NCI-H1092 treated with DMSO at 0.1 percent for 48 hours (cell line): ENCODE measurements at regions not wholly inside any gene's neighbourhood (a gene's known extent, or its start where the extent isn't known, plus 50 kb on each side); places are given as distances from the start of the nearest gene placed in this dataset.
A peak's percentile ranks its signal among the peaks of the same experiment; 100 is the strongest.

Experiments
- DNase-seq: peaks from one replicate; lab custom pipeline; 2025; lab: John Stamatoyannopoulos, UW

GRCh38 chr15:69712991-69713390, 260.4 kb downstream of the RPLP1 start:
- no peak for DNase-seq

GRCh38 chr15:69713726-69714559, 261.3 kb downstream of the RPLP1 start:
- no peak for DNase-seq

DNA sequence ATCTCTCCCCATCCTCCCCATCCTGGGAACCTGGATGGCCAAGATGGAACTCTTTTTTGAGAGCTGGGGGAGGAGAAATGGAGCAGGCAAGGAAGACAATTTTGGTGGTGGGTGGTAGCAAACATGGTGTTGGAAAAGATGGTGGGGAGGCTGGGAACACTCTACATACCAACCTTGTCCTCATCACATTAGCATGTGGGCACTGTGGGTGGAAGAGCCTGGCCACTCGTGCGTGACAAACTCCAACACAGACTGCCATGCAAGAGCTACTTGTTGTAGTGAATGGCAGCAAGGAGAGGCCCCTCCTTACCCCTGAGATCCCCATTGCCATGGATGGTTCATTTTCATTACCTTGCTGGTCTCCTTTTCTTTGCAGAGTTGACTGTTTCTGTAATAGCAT, 262.6 kb downstream of the RPLP1 start:
- no peak for DNase-seq

GRCh38 chr15:69718436-69718835, 265.8 kb downstream of the RPLP1 start:
- no peak for DNase-seq

- DNase-seq = no peak
These were observed 266.3 kb downstream of the RPLP1 start for GRCh38 chr15:69718916-69719315.

DNA sequence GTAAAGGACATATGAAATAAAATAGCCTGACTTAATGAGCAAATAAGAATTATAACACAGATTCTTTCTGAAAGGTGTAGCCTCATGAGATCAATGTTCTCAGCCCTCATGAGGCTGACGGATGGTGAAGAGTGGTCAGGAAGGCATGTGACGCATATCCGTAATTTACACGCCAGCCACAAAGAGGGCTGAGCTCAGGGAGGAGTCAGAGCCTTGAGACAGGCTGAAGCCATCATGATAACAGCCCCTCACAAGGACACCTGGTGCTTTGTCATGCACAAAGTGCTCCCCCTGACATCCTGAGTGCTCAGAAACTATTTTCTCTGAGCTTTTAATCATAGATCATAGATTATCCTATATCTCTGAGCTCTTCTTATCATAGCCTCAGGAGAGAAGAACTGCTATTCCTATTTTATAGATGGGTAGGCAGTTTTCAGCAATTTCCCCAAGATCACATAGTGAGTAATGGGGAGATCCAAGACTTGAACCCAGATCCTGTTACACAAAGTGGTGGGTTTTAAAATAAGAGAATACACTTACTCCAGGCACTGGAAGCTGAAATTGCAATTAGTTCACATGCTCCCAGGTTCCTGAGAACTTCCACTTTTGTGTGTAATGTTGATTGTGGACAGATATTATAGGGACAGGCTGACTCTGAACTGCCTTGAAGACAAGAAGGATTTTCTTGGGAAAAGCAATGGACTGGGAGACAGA, 267.1 kb downstream of the RPLP1 start:
- DNase-seq = no peak

DNA sequence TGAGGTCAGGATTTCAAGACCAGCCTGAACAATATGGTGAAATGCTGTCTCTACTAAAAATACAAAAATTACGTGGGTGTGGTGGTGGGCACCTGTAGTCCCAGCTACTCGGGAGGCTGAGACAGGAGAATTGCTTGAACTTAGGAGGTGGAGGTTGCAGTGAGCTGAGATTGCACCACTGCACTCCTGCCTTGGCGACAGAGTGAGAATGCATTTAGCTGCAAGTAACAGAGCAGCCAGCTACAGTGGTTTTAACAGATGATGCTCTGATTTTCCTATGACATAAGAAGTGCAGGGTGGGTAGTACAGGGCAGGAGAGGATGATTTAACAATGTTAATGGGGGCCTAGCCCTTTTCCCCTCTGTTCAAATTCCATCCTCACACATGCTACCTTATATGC, 267.9 kb downstream of the RPLP1 start:
- DNase-seq = no peak

GRCh38 chr15:69722924-69723323, 270.3 kb downstream of the RPLP1 start:
- no peak for DNase-seq

DNA sequence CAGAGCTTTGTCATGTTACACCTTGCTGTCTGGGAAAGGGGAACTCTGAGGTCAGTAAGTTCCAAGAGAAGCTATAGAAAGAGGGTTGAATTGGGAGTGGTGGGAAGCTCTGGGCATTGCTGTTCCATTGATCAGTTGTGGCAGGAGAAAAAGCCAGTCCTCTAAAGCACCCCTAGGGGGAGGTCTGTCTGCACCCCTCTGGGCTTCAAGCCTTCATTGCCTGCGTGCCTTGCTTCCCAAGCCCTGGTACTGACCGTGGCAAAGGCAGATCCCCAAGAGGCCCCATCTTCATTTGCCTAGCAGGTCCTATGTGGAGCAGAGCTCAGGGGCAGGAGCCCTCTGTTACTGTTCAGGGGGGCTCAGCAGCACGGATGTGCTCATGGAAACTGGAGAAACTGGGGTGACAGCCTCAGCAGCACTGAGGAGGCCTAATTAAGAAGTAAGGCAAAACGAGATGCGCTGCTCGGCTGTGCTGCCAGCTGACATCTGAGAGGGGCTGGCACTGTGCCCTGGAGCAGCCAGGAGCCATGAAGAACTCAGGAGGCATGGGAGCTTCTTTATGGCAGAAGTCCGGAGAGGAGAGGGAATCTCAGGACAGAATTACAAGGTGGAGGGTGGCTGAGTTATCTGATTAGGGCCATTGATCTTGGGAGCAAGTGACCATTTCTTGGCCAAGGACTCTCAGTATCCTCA, 270.9 kb downstream of the RPLP1 start:
- peak; percentile 57 for DNase-seq

- DNase-seq = no peak
These were observed 271.7 kb downstream of the RPLP1 start for GRCh38 chr15:69724333-69724732.

- no peak for DNase-seq
These were observed 272.7 kb downstream of the RPLP1 start for GRCh38 chr15:69725275-69725674.

- DNase-seq = no peak
These were observed 273.3 kb downstream of the RPLP1 start for GRCh38 chr15:69725957-69726356.

DNA sequence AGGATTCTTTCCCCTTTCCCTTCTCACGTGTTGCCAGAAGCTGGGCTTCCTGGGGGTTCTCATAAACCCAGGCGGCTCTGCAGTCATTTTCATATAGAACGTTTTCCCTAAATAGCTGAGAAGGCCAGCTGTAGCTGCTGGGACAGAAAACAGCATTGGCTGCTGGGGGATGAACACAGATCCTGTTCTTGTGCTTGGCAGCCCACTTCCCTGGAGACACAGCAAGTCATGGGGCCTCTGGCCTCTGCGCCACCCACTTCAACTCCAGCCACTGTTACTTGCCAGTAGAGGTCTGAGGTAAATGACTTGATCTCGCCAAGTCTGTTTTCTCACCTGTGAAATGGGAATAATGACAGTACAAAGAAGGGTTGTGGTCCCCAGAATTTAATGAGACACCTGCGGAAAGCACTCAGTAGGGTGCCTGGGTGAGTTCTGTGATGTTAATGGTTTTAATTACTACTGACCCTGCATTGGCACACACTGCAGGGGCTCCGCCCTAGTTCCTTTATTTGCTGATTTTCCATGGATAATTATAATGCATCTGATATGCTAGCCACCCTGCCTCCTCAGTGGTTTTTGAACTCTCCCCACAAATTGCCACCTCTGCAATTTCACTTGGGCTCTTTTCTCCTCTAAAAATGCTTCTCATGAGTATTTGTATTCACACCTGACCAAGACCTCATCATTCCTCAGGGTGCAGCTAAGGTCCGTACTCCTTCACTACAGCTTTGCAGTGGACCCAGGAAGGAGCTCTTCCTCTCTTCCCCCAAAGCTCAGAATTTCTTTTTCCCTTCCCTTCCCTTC, 274.7 kb downstream of the RPLP1 start:
- DNase-seq = no peak

DNA sequence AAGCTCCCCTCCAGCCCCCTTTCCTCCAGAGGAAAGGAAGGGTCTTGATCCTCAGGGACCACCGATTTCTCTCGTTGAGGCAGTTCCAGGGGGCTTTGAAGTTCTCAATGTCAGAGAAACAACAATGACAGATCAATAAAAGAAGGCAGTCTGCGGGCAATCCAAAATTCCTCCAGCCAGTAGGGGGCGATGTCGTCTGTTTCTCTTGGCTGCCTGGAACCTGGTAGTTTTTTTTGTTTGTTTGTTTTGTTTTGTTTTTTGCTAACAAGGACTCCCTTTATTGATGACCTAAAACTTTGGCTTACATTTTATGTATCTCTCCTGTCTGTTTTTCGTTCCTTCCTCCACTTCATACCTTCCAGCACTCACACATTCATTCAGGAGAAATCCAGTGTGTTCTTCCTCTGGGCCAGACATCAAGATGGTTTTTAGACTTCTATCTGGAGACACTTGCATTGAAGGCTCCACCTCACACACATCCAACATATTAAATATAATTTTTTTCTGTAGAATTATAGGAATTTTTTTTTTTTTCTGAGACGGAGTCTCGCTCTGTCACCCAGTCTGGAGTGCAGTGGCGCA, 276.6 kb downstream of the RPLP1 start:
- no peak for DNase-seq

DNA sequence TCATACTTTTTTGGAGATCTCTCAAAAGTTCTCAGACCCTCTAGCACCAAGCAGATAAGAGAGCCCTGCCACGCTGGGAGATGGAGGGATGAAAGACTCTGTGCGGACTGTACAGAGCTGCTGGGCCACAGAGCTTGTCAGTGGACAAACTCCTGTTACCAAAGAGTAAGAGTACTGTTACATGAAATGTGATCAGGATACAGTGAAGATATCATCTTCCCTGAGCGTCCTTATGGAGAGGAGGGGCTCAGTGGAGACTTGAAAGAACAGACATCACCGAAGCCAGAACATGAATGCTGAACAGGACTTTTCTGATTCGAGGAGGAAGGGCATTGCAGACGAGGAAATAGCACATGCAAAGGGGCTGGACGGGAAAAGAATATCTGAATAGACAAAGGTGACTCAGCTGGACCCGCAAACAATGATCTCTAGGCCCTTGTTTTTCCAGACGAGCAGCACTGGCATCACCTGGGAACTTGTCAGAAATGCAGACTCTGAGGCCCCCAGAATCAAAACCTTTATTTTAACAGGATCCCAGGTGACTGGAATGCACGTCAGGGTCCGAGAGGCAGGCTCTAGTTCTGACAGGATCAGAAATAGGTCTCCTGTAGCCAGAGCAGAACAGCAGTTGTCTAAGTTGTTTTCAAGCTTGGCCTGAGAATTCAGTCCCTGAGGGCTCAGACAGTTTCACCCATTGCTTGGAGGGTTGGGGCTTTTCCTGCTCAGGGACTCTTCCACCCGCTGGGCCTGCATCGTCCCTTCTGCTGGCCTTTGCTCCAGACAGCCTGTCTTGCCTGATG, 277.9 kb downstream of the RPLP1 start:
- no peak for DNase-seq

DNA sequence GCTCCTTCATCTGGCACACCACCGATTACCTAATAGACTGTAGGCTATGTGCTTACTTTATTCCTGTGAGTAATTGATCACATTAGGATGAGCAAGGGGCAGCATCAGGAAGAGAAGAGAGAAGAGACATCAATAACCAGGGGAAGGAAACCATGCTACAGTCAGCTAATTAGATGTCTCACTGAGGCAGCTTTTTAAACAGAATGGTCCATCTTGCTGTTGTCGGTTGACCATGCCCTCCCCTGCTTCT, 278.4 kb downstream of the RPLP1 start:
- no peak for DNase-seq

DNA sequence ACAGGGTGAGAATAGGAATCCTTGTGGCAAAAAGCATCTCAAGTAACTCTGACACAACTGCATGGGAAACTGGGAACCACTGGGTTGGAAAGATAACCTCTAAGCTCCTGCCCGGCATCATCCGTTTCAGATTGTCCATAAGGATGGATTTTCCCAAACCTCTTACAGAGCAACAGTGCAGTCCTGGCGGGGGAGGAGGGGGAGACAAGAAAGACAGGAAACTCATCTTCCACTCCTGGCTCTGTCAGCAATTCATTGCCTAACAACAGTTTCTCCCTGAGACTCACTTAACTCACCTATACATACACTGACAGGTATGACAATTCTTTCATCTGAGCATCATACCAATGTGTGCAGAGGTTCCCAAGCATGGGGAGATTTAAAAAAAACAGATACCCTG, 279.0 kb downstream of the RPLP1 start:
- DNase-seq = no peak

DNA sequence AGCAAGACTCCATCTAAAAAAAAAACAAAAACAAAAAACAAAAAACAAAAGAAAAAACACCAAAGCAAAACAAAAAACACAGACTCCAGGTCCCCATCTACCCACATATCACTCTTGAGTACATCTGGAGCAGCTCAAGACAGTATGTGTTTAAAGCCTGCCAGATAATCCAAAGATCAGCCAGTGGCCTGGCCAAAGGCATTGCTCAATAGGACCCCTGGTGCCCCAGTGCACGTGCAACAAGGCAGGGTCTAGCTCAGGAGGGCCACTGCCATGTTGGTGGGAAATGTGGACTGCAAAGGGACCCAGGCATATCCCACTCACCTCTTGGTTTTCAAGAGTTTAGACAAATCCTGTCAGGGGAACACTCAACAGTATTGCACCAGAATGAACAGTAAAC, 279.5 kb downstream of the RPLP1 start:
- no peak for DNase-seq

GRCh38 chr15:69734699-69735098, 282.1 kb downstream of the RPLP1 start:
- DNase-seq = no peak

DNA sequence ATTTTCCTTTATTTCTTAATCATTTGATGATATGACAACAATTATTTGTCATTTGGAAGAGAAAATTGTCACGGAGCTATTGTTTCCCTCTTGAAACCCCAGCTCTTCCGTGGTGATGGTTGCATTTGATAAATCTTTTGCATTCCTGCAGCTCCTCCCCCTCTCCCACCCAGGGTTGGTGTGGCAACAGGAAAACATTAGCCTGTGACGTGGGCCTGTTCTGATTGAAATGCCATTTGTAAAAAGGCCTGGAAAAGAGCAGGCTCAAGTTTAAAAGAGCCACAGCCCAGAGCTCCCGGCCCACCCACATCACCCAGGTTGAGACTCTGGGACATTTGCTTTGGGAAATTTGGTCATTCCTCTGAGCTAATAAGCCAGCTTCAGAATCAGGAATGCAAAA, 282.5 kb downstream of the RPLP1 start:
- no peak for DNase-seq

- DNase-seq = no peak
These were observed 283.5 kb downstream of the RPLP1 start for GRCh38 chr15:69736161-69736560.
